ENCODE measurements at regions not wholly inside any gene's neighbourhood (a gene's known extent, or its start where the extent isn't known, plus 50 kb on each side); places are given as distances from the start of the nearest gene placed in this dataset.

DNA sequence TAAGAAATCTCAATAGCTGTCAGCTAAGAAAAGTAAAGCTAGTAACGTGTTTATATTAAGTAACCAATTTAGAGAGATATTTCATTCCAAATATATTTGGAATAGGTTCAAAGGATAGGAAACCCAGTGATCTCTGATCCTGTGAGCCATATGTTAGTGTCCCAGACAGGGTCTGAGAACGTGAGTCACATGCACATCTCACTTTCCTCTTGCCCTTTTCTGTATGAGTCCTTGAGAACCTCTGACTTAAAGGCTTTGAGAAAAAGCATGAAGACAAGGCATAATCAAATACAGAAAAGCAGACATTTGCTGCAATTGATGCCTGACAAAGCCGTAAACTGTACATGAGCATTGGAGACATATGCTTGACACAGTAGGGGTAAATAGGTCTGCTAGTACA is 655.1 kb upstream of the ADGRL3 start:
- TF ChIP-seq ZBTB7A (IDR thresholded peaks at IDR 0.05; ENCODE audit: low read depth) (no peak), YY1 (IDR thresholded peaks at IDR 0.05; ENCODE audit: low read depth) (no peak), EP300 (IDR thresholded peaks at IDR 0.05; ENCODE audit: borderline replicate concordance) (no peak), TEAD4 (IDR thresholded peaks at IDR 0.05) (no peak), NFIC (IDR thresholded peaks at IDR 0.05) (no peak), FOXM1 (IDR thresholded peaks at IDR 0.05; ENCODE audit: borderline replicate concordance, low read depth) (no peak), EGR1 (IDR thresholded peaks at IDR 0.05) (no peak), TCF12 (IDR thresholded peaks at IDR 0.05; ENCODE audit: low read depth) (no peak), CEBPB (IDR thresholded peaks at IDR 0.05) (no peak), USF1 (IDR thresholded peaks at IDR 0.05) (no peak), RAD21 (IDR thresholded peaks at IDR 0.05; ENCODE audit: low read depth) (no peak), CREB1 (IDR thresholded peaks at IDR 0.05; ENCODE audit: low read depth) (no peak), TAF1 (IDR thresholded peaks at IDR 0.05; ENCODE audit: low read depth) (no peak)
- TF ChIP-seq, protein P1, sequence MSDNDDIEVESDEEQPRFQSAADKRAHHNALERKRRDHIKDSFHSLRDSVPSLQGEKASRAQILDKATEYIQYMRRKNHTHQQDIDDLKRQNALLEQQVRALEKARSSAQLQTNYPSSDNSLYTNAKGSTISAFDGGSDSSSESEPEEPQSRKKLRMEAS (IDR thresholded peaks at IDR 0.05), result no peak
- TF ChIP-seq, protein P2, sequence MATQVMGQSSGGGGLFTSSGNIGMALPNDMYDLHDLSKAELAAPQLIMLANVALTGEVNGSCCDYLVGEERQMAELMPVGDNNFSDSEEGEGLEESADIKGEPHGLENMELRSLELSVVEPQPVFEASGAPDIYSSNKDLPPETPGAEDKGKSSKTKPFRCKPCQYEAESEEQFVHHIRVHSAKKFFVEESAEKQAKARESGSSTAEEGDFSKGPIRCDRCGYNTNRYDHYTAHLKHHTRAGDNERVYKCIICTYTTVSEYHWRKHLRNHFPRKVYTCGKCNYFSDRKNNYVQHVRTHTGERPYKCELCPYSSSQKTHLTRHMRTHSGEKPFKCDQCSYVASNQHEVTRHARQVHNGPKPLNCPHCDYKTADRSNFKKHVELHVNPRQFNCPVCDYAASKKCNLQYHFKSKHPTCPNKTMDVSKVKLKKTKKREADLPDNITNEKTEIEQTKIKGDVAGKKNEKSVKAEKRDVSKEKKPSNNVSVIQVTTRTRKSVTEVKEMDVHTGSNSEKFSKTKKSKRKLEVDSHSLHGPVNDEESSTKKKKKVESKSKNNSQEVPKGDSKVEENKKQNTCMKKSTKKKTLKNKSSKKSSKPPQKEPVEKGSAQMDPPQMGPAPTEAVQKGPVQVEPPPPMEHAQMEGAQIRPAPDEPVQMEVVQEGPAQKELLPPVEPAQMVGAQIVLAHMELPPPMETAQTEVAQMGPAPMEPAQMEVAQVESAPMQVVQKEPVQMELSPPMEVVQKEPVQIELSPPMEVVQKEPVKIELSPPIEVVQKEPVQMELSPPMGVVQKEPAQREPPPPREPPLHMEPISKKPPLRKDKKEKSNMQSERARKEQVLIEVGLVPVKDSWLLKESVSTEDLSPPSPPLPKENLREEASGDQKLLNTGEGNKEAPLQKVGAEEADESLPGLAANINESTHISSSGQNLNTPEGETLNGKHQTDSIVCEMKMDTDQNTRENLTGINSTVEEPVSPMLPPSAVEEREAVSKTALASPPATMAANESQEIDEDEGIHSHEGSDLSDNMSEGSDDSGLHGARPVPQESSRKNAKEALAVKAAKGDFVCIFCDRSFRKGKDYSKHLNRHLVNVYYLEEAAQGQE (IDR thresholded peaks at IDR 0.05; ENCODE audit: low read depth), result no peak

- no peak for TF ChIP-seq NFIC (IDR thresholded peaks at IDR 0.05)
- TF ChIP-seq FOXM1 (IDR thresholded peaks at IDR 0.05; ENCODE audit: borderline replicate concordance, low read depth), result no peak
- no peak for TF ChIP-seq CEBPB (IDR thresholded peaks at IDR 0.05)
- TF ChIP-seq USF1 (IDR thresholded peaks at IDR 0.05), result no peak
- no peak for TF ChIP-seq CREB1 (IDR thresholded peaks at IDR 0.05; ENCODE audit: low read depth)
- TF ChIP-seq TAF1 (IDR thresholded peaks at IDR 0.05; ENCODE audit: low read depth), result no peak
- TF ChIP-seq ZBTB7A (IDR thresholded peaks at IDR 0.05; ENCODE audit: low read depth), result no peak
- TF ChIP-seq TEAD4 (IDR thresholded peaks at IDR 0.05), result no peak
- no peak for TF ChIP-seq EGR1 (IDR thresholded peaks at IDR 0.05)
- TF ChIP-seq TCF12 (IDR thresholded peaks at IDR 0.05; ENCODE audit: low read depth), result no peak
- TF ChIP-seq YY1 (IDR thresholded peaks at IDR 0.05; ENCODE audit: low read depth), result no peak
- TF ChIP-seq RAD21 (IDR thresholded peaks at IDR 0.05; ENCODE audit: low read depth), result no peak
- no peak for TF ChIP-seq EP300 (IDR thresholded peaks at IDR 0.05; ENCODE audit: borderline replicate concordance)
- TF ChIP-seq, protein P2 (IDR thresholded peaks at IDR 0.05; ENCODE audit: low read depth), result no peak
- TF ChIP-seq, protein P1 (IDR thresholded peaks at IDR 0.05), result no peak
Measured at GRCh38 chr4:60562334-60562733, 637.8 kb upstream of the ADGRL3 start.

GRCh38 chr4:60565558-60565957 is 634.6 kb upstream of the ADGRL3 start:
- TF ChIP-seq USF1 (IDR thresholded peaks at IDR 0.05) (no peak), CREB1 (IDR thresholded peaks at IDR 0.05; ENCODE audit: low read depth) (no peak), TCF12 (IDR thresholded peaks at IDR 0.05; ENCODE audit: low read depth) (no peak), RAD21 (IDR thresholded peaks at IDR 0.05; ENCODE audit: low read depth) (no peak), TEAD4 (IDR thresholded peaks at IDR 0.05) (no peak), YY1 (IDR thresholded peaks at IDR 0.05; ENCODE audit: low read depth) (no peak), FOXM1 (IDR thresholded peaks at IDR 0.05; ENCODE audit: borderline replicate concordance, low read depth) (no peak)
- TF ChIP-seq, protein P1 (IDR thresholded peaks at IDR 0.05), result no peak
- TF ChIP-seq, protein P2 (IDR thresholded peaks at IDR 0.05; ENCODE audit: low read depth), result no peak

DNA sequence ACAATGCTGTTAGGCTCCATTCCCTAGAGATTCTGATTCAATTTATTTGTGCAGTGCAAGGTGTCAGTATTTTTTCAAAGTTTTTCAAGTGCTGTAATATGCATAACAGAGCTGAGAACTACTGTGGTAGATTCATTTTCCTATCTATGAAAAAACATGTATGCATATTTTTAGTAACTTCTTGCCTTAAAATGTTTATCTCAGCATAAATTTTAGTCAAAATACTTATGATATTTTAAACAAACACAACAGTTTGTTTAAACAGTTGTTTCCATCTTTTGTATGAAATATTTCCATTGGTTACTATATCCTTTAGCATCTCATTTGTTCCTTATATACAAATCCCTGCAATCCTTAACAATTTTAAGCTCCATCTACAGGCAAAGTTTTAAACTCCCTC is 624.8 kb upstream of the ADGRL3 start:
- no peak for TF ChIP-seq TEAD4 (IDR thresholded peaks at IDR 0.05)
- TF ChIP-seq NFIC (IDR thresholded peaks at IDR 0.05), result no peak
- TF ChIP-seq CREB1 (IDR thresholded peaks at IDR 0.05; ENCODE audit: low read depth), result no peak
- TF ChIP-seq USF1 (IDR thresholded peaks at IDR 0.05), result no peak
- no peak for TF ChIP-seq FOXM1 (IDR thresholded peaks at IDR 0.05; ENCODE audit: borderline replicate concordance, low read depth)
- no peak for TF ChIP-seq TAF1 (IDR thresholded peaks at IDR 0.05; ENCODE audit: low read depth)
- TF ChIP-seq EP300 (IDR thresholded peaks at IDR 0.05; ENCODE audit: borderline replicate concordance), result no peak
- no peak for TF ChIP-seq TCF12 (IDR thresholded peaks at IDR 0.05; ENCODE audit: low read depth)
- TF ChIP-seq ZBTB7A (IDR thresholded peaks at IDR 0.05; ENCODE audit: low read depth), result no peak
- no peak for TF ChIP-seq RAD21 (IDR thresholded peaks at IDR 0.05; ENCODE audit: low read depth)
- no peak for TF ChIP-seq EGR1 (IDR thresholded peaks at IDR 0.05)

All from Ishikawa (cell line).